Breast epithelium (tissue), 3 donors: ENCODE measurements at regions not wholly inside any gene's neighbourhood (a gene's known extent, or its start where the extent isn't known, plus 50 kb on each side); places are given as distances from the start of the nearest gene placed in this dataset.
"Not testable (repeated sequence)": the region's sequence is repeated elsewhere in the genome, so short reads cannot be mapped to it uniquely, and the experiment has no call there.

ENCODE experiments used
- POLR2A ChIP-seq: fragments of 450-650 bp; IDR thresholded peaks from one replicate; pipeline ENCODE4 v1.6.1; 2016; ENCODE audit warnings: antibody characterized with exemption, mild to moderate bottlenecking, moderate library complexity
- POLR2AphosphoS5 ChIP-seq, 3 donors: sonication (generic); formaldehyde crosslinking; IDR thresholded peaks; one replicate each; pipeline ENCODE4 v1.6.1; 2017; ENCODE audit warnings: antibody characterized with exemption in 3 of 3
- TF ChIP-seq, protein P1 (sequence below), 3 donors: fragments of 450-650 bp; IDR thresholded peaks; one replicate each; pipeline ENCODE4 v1.5.1; 2016 to 2017; ENCODE audit warnings: antibody characterized with exemption in 3 of 3, mild to moderate bottlenecking in 3 of 3, moderate library complexity in 3 of 3

- TF ChIP-seq, protein P1, sequence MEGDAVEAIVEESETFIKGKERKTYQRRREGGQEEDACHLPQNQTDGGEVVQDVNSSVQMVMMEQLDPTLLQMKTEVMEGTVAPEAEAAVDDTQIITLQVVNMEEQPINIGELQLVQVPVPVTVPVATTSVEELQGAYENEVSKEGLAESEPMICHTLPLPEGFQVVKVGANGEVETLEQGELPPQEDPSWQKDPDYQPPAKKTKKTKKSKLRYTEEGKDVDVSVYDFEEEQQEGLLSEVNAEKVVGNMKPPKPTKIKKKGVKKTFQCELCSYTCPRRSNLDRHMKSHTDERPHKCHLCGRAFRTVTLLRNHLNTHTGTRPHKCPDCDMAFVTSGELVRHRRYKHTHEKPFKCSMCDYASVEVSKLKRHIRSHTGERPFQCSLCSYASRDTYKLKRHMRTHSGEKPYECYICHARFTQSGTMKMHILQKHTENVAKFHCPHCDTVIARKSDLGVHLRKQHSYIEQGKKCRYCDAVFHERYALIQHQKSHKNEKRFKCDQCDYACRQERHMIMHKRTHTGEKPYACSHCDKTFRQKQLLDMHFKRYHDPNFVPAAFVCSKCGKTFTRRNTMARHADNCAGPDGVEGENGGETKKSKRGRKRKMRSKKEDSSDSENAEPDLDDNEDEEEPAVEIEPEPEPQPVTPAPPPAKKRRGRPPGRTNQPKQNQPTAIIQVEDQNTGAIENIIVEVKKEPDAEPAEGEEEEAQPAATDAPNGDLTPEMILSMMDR (IDR thresholded peaks at IDR 0.05): not testable (repeated sequence)
- not testable (repeated sequence) for TF ChIP-seq POLR2AphosphoS5 (IDR thresholded peaks at IDR 0.05); POLR2A
Measured at GRCh38 chr22:17298805-17299502, 70.3 kb upstream of the CECR2 start.
